Retinal pigment epithelial cell (primary cell): ENCODE measurements at regions not wholly inside any gene's neighbourhood (a gene's known extent, or its start where the extent isn't known, plus 50 kb on each side); places are given as distances from the start of the nearest gene placed in this dataset.

Experiments used
- DNase-seq: peaks from one replicate; pipeline ENCODE4 v3.0.0-alpha.2; 2010; ENCODE audit warnings: low read depth
- H3K4me3 ChIP-seq: 2 replicates; pipeline ENCODE4 v1.5.1; 2011; ENCODE audit warnings: mild to moderate bottlenecking, low read length, control low read depth, moderate library complexity
- TF ChIP-seq, protein P1 (sequence below): conservative IDR thresholded peaks from 2 replicates; pipeline ENCODE4 v1.5.1; 2011; ENCODE audit warnings: low read depth, low read length, control low read depth, inconsistent platforms

GRCh38 chr2:172200495-172201085 lies 97.9 kb upstream of the DLX2 start:
- no peak for DNase-seq
- H3K4me3 ChIP-seq: no peak overlapping the region
- TF ChIP-seq, protein P1, sequence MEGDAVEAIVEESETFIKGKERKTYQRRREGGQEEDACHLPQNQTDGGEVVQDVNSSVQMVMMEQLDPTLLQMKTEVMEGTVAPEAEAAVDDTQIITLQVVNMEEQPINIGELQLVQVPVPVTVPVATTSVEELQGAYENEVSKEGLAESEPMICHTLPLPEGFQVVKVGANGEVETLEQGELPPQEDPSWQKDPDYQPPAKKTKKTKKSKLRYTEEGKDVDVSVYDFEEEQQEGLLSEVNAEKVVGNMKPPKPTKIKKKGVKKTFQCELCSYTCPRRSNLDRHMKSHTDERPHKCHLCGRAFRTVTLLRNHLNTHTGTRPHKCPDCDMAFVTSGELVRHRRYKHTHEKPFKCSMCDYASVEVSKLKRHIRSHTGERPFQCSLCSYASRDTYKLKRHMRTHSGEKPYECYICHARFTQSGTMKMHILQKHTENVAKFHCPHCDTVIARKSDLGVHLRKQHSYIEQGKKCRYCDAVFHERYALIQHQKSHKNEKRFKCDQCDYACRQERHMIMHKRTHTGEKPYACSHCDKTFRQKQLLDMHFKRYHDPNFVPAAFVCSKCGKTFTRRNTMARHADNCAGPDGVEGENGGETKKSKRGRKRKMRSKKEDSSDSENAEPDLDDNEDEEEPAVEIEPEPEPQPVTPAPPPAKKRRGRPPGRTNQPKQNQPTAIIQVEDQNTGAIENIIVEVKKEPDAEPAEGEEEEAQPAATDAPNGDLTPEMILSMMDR: peak; percentile 61

- TF ChIP-seq, protein P1: no peak
- DNase-seq: no peak
- H3K4me3 ChIP-seq: no peak overlapping the region
These were observed 101.6 kb upstream of the DLX2 start for GRCh38 chr2:172204309-172204708.

DNA sequence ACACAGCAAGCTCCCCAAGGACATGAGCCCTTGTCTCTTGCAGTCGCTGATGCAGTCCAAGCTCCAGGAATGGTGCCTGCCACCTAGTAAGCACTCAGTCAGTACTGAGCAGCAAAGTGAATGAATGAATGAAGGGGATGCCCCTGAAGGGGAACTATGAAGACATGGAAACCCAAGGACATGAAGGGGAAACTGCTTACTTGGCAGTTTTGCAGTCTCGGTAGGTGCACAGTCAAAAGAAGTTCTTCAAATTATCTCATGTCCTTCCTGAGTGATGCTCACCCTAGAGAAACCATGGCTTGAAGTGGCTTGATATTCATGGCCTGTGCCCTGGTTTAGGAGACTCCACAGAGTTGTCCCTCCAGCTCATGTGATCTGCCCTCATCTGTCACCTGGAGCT lies 102.1 kb upstream of the DLX2 start:
- no peak overlapping the region for H3K4me3 ChIP-seq
- TF ChIP-seq, protein P1: no peak
- DNase-seq: no peak

- TF ChIP-seq, protein P1: no peak
- no peak overlapping the region for H3K4me3 ChIP-seq
- DNase-seq: no peak
These were observed 102.6 kb upstream of the DLX2 start for GRCh38 chr2:172205292-172205691.

GRCh38 chr2:172207911-172208310 lies 105.2 kb upstream of the DLX2 start:
- H3K4me3 ChIP-seq: no peak overlapping the region
- DNase-seq: no peak
- TF ChIP-seq, protein P1: no peak

DNA sequence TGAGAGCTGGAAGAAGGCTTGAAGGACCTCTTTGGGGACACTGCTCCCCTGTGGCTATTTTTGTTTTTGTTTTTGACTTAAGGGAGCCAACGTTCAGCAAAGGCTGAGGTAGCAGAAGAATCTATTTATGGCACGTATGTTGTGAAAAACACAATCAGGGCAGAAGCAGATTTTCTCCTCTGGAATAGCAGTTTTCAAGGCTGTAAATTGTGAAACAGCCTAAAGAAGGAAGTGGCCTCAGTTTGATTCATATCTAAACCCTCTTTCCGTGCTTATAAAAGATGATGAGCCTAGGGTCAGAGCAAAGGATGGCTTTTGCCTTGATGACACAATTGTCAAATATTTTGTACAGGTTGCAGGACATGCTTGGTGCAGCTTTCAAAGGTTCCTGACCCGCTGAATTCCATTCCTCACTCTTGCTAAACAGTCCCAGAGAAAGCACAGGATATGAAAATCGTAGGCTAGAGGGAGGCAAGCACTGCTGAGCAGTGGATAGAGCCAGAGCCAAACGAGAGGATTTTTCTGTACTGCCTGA lies 106.2 kb upstream of the DLX2 start:
- no peak overlapping the region for H3K4me3 ChIP-seq
- DNase-seq: no peak

GRCh38 chr2:172210599-172210998 lies 107.9 kb upstream of the DLX2 start:
- no peak overlapping the region for H3K4me3 ChIP-seq
- no peak for DNase-seq
- TF ChIP-seq, protein P1: no peak

More for the DNA sequence above, 106.2 kb upstream of the DLX2 start:
- TF ChIP-seq, protein P1: no peak
